ENCODE measurements at regions not wholly inside any gene's neighbourhood (a gene's known extent, or its start where the extent isn't known, plus 50 kb on each side); places are given as distances from the start of the nearest gene placed in this dataset.

GRCh38 chr5:125134216-125135081, 388.0 kb upstream of the ZNF608 start:
- ChIA-PET CTCF (ENCODE audit: low intra/inter-chr PET ratio, low total read pairs) (no interaction called here), POLR2A (no interaction called here)
- H3K4me3 ChIP-seq (replicated peaks in 1 of 3; ENCODE audit: insufficient read depth in 1 of 3, low read depth in 2 of 3, low read length in 3 of 3) = no peak overlapping the region
- H3K27me3 ChIP-seq (ENCODE audit: control insufficient read depth in 1 of 2, insufficient read depth in 2 of 2, low read length in 2 of 2) = no peaks in the 10 kb centered on the region
- no peak overlapping the region for H2AFZ ChIP-seq (ENCODE audit: low read length)
- no peak overlapping the region for H3K27ac ChIP-seq (ENCODE audit: extremely low read length, insufficient read depth, low read length)
- H4K20me1 ChIP-seq (ENCODE audit: insufficient read depth, low read length) = no peaks in the 10 kb centered on the region
- no peak for FAIRE-seq
- H3K36me3 ChIP-seq (replicated peaks in 1 of 2; ENCODE audit: control insufficient read depth in 1 of 2, insufficient read depth in 2 of 2, low read length in 2 of 2) = no peaks in the 10 kb centered on the region
- H3K4me2 ChIP-seq (ENCODE audit: low read depth, low read length) = no peak overlapping the region
- BruUV-seq (replicated peaks) = no TSS peak
- peak; percentile 49; the same call in 1 of the 2 replicates for TF ChIP-seq ATF7 (IDR thresholded peaks at IDR 0.05)
- no peak for TF ChIP-seq ATF7 (CRISPR knock-in tag; IDR thresholded peaks at IDR 0.05)
- TF ChIP-seq KDM1A (CRISPR knock-in tag; IDR thresholded peaks at IDR 0.05) = no peak
- intact Hi-C loops (cut with micrococcal nuclease; ENCODE audit: unreplicated experiment) (no loop called here), in situ Hi-C loops (cut with HindIII; ENCODE audit: extremely low pct_ligation_motif_present, low pct_unique_long_range_greater_than_20kb) (no loop called here)
- H3K9ac ChIP-seq (ENCODE audit: insufficient read depth, low read depth, low read length) = no peak overlapping the region
- H3K9me3 ChIP-seq (ENCODE audit: low read length) = no peaks in the 10 kb centered on the region
- WGBS (ENCODE audit: low lambda C conversion rate) = 42% methylated on average over 3 of the region's 3 CpGs
- no peak for DNase-seq (ENCODE audit: low spot score)
- no peaks in the 10 kb centered on the region for H3K4me1 ChIP-seq (ENCODE audit: insufficient read depth, low read length)
- no peak for ATAC-seq
- H3K79me2 ChIP-seq (ENCODE audit: insufficient read depth, low read length) = no peaks in the 10 kb centered on the region

GRCh38 chr5:125137535-125137934, 391.1 kb upstream of the ZNF608 start:
- in situ Hi-C loops (cut with HindIII; ENCODE audit: extremely low pct_ligation_motif_present, low pct_unique_long_range_greater_than_20kb) = no loop called here
- no peak overlapping the region for H3K9ac ChIP-seq (ENCODE audit: insufficient read depth, low read depth, low read length)
- no peak for FAIRE-seq
- no peak for TF ChIP-seq ZNF597 (CRISPR knock-in tag; IDR thresholded peaks at IDR 0.05)
- TF ChIP-seq ZNF326 (CRISPR knock-in tag; IDR thresholded peaks at IDR 0.05; ENCODE audit: borderline replicate concordance) = no peak
- no peak for TF ChIP-seq DR1 (CRISPR knock-in tag; IDR thresholded peaks at IDR 0.05)
- no peak for TF ChIP-seq ARNT2 (CRISPR knock-in tag; IDR thresholded peaks at IDR 0.05; ENCODE audit: low read depth)
- no peak for TF ChIP-seq SIX4 (CRISPR knock-in tag; IDR thresholded peaks at IDR 0.05)
- TF ChIP-seq NPAS2 (CRISPR knock-in tag; IDR thresholded peaks at IDR 0.05; ENCODE audit: borderline replicate concordance) = no peak
- TF ChIP-seq SRSF1 (optimal IDR thresholded peaks at IDR 0.05; ENCODE audit: low read depth, low read length) = no peak
- no peak for TF ChIP-seq ZNF501 (CRISPR knock-in tag; IDR thresholded peaks at IDR 0.05)
- no peak for TF ChIP-seq BRD4 (CRISPR knock-in tag; IDR thresholded peaks at IDR 0.05)
- TF ChIP-seq ZSCAN5A (CRISPR knock-in tag; IDR thresholded peaks at IDR 0.05; ENCODE audit: borderline replicate concordance) = no peak
- no peak for TF ChIP-seq ETS1 (CRISPR knock-in tag; IDR thresholded peaks at IDR 0.05)
- no peak for TF ChIP-seq SMC3 (IDR thresholded peaks at IDR 0.05; ENCODE audit: low read length)
- no peak for TF ChIP-seq TCF7 (IDR thresholded peaks at IDR 0.05; ENCODE audit: low read depth)
- TF ChIP-seq SMAD1 (CRISPR knock-in tag; IDR thresholded peaks at IDR 0.05; ENCODE audit: borderline replicate concordance, low read depth) = no peak

More at GRCh38 chr5:125137535-125137934, 391.1 kb upstream of the ZNF608 start:
- intact Hi-C loops (cut with micrococcal nuclease; ENCODE audit: unreplicated experiment) = no loop called here
- no peaks in the 10 kb centered on the region for H3K27me3 ChIP-seq (ENCODE audit: control insufficient read depth in 1 of 2, insufficient read depth in 2 of 2, low read length in 2 of 2)
- no peaks in the 10 kb centered on the region for H3K36me3 ChIP-seq (replicated peaks in 1 of 2; ENCODE audit: control insufficient read depth in 1 of 2, insufficient read depth in 2 of 2, low read length in 2 of 2)
- H3K4me2 ChIP-seq (ENCODE audit: low read depth, low read length) = no peak overlapping the region
- DNase-seq (ENCODE audit: low spot score) (peak; percentile 1), ATAC-seq (no peak)
- H3K27ac ChIP-seq (ENCODE audit: extremely low read length, insufficient read depth, low read length) = no peak overlapping the region
- H3K4me3 ChIP-seq (replicated peaks in 1 of 3; ENCODE audit: insufficient read depth in 1 of 3, low read depth in 2 of 3, low read length in 3 of 3) = no peak overlapping the region
- POLR2A ChIA-PET = no interaction called here
- 14% methylated on average over 3 of the region's 3 CpGs for WGBS (ENCODE audit: low lambda C conversion rate)
- CTCF ChIA-PET (ENCODE audit: low intra/inter-chr PET ratio, low total read pairs) = no interaction called here
- no peaks in the 10 kb centered on the region for H3K9me3 ChIP-seq (ENCODE audit: low read length)
- H2AFZ ChIP-seq (ENCODE audit: low read length) = no peak overlapping the region
- no peaks in the 10 kb centered on the region for H3K79me2 ChIP-seq (ENCODE audit: insufficient read depth, low read length)
- H3K4me1 ChIP-seq (ENCODE audit: insufficient read depth, low read length) = no peaks in the 10 kb centered on the region
- no peaks in the 10 kb centered on the region for H4K20me1 ChIP-seq (ENCODE audit: insufficient read depth, low read length)
- BruUV-seq (replicated peaks) = no TSS peak

All from HepG2 (cell line).